ENCODE measurements at regions not wholly inside any gene's neighbourhood (a gene's known extent, or its start where the extent isn't known, plus 50 kb on each side); places are given as distances from the start of the nearest gene placed in this dataset.

DNA sequence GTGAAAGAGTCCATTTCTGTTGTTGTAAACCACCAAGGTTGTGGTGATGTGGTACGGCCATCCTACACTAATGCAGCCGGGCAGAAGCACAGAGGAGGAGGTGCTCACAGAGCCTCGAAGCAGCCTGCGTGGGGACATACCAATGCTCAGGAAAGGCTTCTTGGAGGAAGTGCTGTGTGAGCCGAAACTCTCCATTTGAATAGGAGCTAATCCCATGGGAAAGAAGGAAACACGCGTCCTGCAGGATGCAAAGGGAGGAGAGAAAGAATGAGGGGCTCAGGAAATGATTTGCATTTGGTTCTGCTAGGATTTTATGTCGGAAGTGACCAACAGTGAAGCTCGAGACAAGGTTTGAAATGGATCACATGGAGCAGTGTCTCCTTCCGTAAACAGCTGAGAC lies 477.9 kb upstream of the ANKRD30A start:
- TF ChIP-seq, protein P1, sequence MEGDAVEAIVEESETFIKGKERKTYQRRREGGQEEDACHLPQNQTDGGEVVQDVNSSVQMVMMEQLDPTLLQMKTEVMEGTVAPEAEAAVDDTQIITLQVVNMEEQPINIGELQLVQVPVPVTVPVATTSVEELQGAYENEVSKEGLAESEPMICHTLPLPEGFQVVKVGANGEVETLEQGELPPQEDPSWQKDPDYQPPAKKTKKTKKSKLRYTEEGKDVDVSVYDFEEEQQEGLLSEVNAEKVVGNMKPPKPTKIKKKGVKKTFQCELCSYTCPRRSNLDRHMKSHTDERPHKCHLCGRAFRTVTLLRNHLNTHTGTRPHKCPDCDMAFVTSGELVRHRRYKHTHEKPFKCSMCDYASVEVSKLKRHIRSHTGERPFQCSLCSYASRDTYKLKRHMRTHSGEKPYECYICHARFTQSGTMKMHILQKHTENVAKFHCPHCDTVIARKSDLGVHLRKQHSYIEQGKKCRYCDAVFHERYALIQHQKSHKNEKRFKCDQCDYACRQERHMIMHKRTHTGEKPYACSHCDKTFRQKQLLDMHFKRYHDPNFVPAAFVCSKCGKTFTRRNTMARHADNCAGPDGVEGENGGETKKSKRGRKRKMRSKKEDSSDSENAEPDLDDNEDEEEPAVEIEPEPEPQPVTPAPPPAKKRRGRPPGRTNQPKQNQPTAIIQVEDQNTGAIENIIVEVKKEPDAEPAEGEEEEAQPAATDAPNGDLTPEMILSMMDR (conservative IDR thresholded peaks at IDR 0.05 in 1 of 2, IDR thresholded peaks at IDR 0.05 in 1 of 2; ENCODE audit: low read depth in 1 of 2, low read length in 2 of 2), result no peak
- TF ChIP-seq EZH2 (IDR thresholded peaks at IDR 0.05; ENCODE audit: low read length, missing control alignments), result no peak

All from fibroblast of lung (primary cell).